Kidney (tissue), 13 donors: ENCODE measurements at regions not wholly inside any gene's neighbourhood (a gene's known extent, or its start where the extent isn't known, plus 50 kb on each side); places are given as distances from the start of the nearest gene placed in this dataset.
A peak's percentile ranks its signal among the peaks of the same experiment; 100 is the strongest.

ENCODE experiments used
- DNase-seq, 5 donors: peaks; one replicate each; pipeline ENCODE4 v3.0.0-alpha.2; 2013 to 2020
- FAIRE-seq: peaks from 2 replicates; lab custom pipeline; 2012; peaks lifted over from hg19 to GRCh38; lab: Jason Lieb, UNC
- H3K27ac ChIP-seq, 2 donors: one replicate each; pipeline ENCODE4 v1.7.0; 2013; ENCODE audit warnings: low read depth in 2 of 2, low read length in 2 of 2, inconsistent platforms in 1 of 2
- H3K27me3 ChIP-seq: one replicate; pipeline ENCODE4 v1.7.1; 2013; ENCODE audit warnings: low read length, inconsistent platforms; ENCODE audit not compliant: control insufficient read depth, insufficient read depth
- H3K36me3 ChIP-seq, 3 donors: one replicate each; pipeline versions ENCODE4 v1.7.0 to v1.7.1; 2013; ENCODE audit warnings: low read length in 3 of 3, control low read depth in 1 of 3, inconsistent platforms in 1 of 3; ENCODE audit not compliant: insufficient read depth in 3 of 3, control insufficient read depth in 2 of 3
- H3K4me1 ChIP-seq, 3 donors: one replicate each; pipeline versions ENCODE4 v1.7.0 to v1.7.1; 2013; ENCODE audit warnings: low read length in 3 of 3, inconsistent platforms in 1 of 3, low read depth in 1 of 3; ENCODE audit not compliant: control insufficient read depth in 2 of 3, insufficient read depth in 2 of 3
- H3K4me3 ChIP-seq, 3 donors: one replicate each; pipeline versions ENCODE4 v1.7.0 to v1.8.1; 2013; ENCODE audit warnings: low read length in 3 of 3, control low read depth in 1 of 3, inconsistent platforms in 1 of 3
- H3K9ac ChIP-seq, 3 donors: one replicate each; pipeline versions ENCODE4 v1.7.0 to v1.7.1; 2013; ENCODE audit warnings: low read length in 3 of 3, control low read depth in 1 of 3, inconsistent platforms in 1 of 3
- H3K9me3 ChIP-seq, 3 donors: one replicate each; pipeline versions ENCODE4 v1.7.0 to v1.7.1; 2013; ENCODE audit warnings: low read length in 3 of 3, control low read depth in 1 of 3, inconsistent platforms in 1 of 3; ENCODE audit not compliant: control insufficient read depth in 2 of 3, insufficient read depth in 1 of 3
- intact Hi-C: fragments of 100-400 bp; cut with DNase I; formaldehyde crosslinking; loops from one replicate; pipeline ENCODE4 v1.11.1; 2022
- TF ChIP-seq, protein P1 (sequence below): IDR thresholded peaks from 3 replicates; pipeline ENCODE4 v1.5.1; 2012; ENCODE audit warnings: mild to moderate bottlenecking, moderate library complexity, borderline replicate concordance; ENCODE audit not compliant: insufficient read depth; ENCODE audit errors: extremely low read depth
- donor health status: control.
- donor health status: control.
- donor health status: control.
- donor health status: control.
- donor health status: control.
- donor health status: DM: yes; HTN: yes; CAD: no.
- donor health status: Normal renal cell carcinoma (clear cell type).

- no peaks in the 10 kb centered on the region for H3K4me1 ChIP-seq
- H3K9ac ChIP-seq = no peak overlapping the region
- H3K9me3 ChIP-seq = no peaks in the 10 kb centered on the region
- no peak for FAIRE-seq
- DNase-seq = no peak
- intact Hi-C loops = no loop called here
- H3K27me3 ChIP-seq = no peaks in the 10 kb centered on the region
- no peak overlapping the region for H3K4me3 ChIP-seq
- TF ChIP-seq, protein P1, sequence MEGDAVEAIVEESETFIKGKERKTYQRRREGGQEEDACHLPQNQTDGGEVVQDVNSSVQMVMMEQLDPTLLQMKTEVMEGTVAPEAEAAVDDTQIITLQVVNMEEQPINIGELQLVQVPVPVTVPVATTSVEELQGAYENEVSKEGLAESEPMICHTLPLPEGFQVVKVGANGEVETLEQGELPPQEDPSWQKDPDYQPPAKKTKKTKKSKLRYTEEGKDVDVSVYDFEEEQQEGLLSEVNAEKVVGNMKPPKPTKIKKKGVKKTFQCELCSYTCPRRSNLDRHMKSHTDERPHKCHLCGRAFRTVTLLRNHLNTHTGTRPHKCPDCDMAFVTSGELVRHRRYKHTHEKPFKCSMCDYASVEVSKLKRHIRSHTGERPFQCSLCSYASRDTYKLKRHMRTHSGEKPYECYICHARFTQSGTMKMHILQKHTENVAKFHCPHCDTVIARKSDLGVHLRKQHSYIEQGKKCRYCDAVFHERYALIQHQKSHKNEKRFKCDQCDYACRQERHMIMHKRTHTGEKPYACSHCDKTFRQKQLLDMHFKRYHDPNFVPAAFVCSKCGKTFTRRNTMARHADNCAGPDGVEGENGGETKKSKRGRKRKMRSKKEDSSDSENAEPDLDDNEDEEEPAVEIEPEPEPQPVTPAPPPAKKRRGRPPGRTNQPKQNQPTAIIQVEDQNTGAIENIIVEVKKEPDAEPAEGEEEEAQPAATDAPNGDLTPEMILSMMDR = no peak
- H3K27ac ChIP-seq = no peak overlapping the region
- H3K36me3 ChIP-seq = no peaks in the 10 kb centered on the region
Observed at GRCh38 chr2:22903616-22904015, 481.4 kb upstream of the KLHL29 start.

DNA sequence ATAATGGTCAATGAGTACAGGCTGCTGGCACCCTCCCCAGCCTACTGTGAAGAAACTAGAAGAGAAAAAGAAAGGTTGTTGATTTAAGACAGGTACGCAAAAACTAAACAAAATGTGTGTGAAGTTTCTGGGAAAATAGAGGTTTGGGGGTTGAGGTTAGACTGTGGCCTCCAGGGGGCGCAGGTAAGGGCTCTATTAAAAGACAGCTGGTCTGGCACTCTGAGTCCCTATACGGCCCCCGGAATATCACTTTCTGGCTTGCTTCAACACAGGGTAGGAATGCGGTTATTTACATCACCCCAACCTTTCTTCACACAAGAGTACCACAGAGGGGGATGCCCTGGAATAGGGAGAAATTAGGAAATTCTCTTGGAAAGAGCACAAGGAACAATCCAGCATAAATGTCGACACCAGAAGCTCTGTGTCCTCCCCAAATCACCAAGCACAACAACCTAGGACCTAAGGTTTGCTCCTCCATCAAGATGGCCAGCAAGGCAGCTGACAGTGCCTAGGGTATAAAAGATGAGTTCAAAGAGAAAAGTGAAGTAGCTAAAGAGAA, 480.8 kb upstream of the KLHL29 start:
- H3K27ac ChIP-seq = no peak overlapping the region
- intact Hi-C loops = no loop called here
- H3K9ac ChIP-seq = no peak overlapping the region
- H3K4me1 ChIP-seq = no peaks in the 10 kb centered on the region
- H3K4me3 ChIP-seq = no peak overlapping the region
- no peaks in the 10 kb centered on the region for H3K36me3 ChIP-seq
- TF ChIP-seq, protein P1 = peak; percentile 23
- FAIRE-seq = no peak
- DNase-seq = peak in 2 of 5 donors; percentile 13 to 51
- no peaks in the 10 kb centered on the region for H3K9me3 ChIP-seq
- no peaks in the 10 kb centered on the region for H3K27me3 ChIP-seq

GRCh38 chr2:22907330-22907729, 477.6 kb upstream of the KLHL29 start:
- Histone ChIP-seq H3K27me3 (no peaks in the 10 kb centered on the region), H3K27ac (no peak overlapping the region), H3K36me3 (no peaks in the 10 kb centered on the region), H3K4me3 (no peak overlapping the region), H3K9ac (no peak overlapping the region), H3K9me3 (no peaks in the 10 kb centered on the region), H3K4me1 (no peaks in the 10 kb centered on the region)
- intact Hi-C loops = no loop called here
- DNase-seq (peak in 1 of 5 donors; percentile 9), FAIRE-seq (no peak)
- TF ChIP-seq, protein P1 = no peak

GRCh38 chr2:22912398-22912797, 472.6 kb upstream of the KLHL29 start:
- H3K36me3 ChIP-seq = no peaks in the 10 kb centered on the region
- DNase-seq (no peak), FAIRE-seq (no peak)
- no peak overlapping the region for H3K27ac ChIP-seq
- H3K9me3 ChIP-seq = no peaks in the 10 kb centered on the region
- no peak overlapping the region for H3K4me3 ChIP-seq
- H3K4me1 ChIP-seq = no peaks in the 10 kb centered on the region
- intact Hi-C loops = no loop called here
- no peaks in the 10 kb centered on the region for H3K27me3 ChIP-seq
- TF ChIP-seq, protein P1 = no peak
- H3K9ac ChIP-seq = no peak overlapping the region
